Testis (tissue), 2 donors: ENCODE measurements at regions not wholly inside any gene's neighbourhood (a gene's known extent, or its start where the extent isn't known, plus 50 kb on each side); places are given as distances from the start of the nearest gene placed in this dataset.

Experiments used
- DNase-seq: peaks from one replicate; pipeline ENCODE4 v3.0.0-alpha.2; 2019
- H3K27ac ChIP-seq, 2 donors: fragments of 200-600 bp; sonication (generic); one replicate each; pipeline ENCODE4 v1.5.1; 2019
- H3K27me3 ChIP-seq: fragments of 200-600 bp; sonication (generic); one replicate; pipeline ENCODE4 v1.5.1; 2019
- H3K36me3 ChIP-seq: fragments of 200-600 bp; sonication (generic); one replicate; pipeline ENCODE4 v1.5.1; 2017; ENCODE audit warnings: low read depth; ENCODE audit errors: missing control alignments
- H3K4me1 ChIP-seq: fragments of 200-600 bp; sonication (generic); one replicate; pipeline ENCODE4 v1.5.1; 2019
- H3K4me3 ChIP-seq, 2 donors: fragments of 200-600 bp; sonication (generic); one replicate each; pipeline ENCODE4 v1.5.1; 2017 to 2019
- H3K9me3 ChIP-seq: fragments of 200-600 bp; sonication (generic); one replicate; pipeline ENCODE4 v1.5.1; 2017
- POLR2A ChIP-seq: fragments of 450-650 bp; IDR thresholded peaks from one replicate; pipeline ENCODE4 v1.6.1; 2017; ENCODE audit warnings: antibody characterized with exemption, mild to moderate bottlenecking, moderate library complexity
- WGBS, 2 donors: methylation state at CpG; one replicate each; pipeline ENCODE4 v1.1.5; 2018; 5-methylcytosine and 5-hydroxymethylcytosine counted together
- intact Hi-C: fragments of 100-400 bp; cut with DNase I; formaldehyde crosslinking; loops from one replicate; pipeline ENCODE4 v1.15.1; 2023; ENCODE audit warnings: low total_unique reads
- TF ChIP-seq, protein P1 (sequence below), 3 experiments: fragments of 450-650 bp in 2 of 3; fragments of 200-600 bp in 1 of 3; sonication (generic) in 1 of 3; IDR thresholded peaks; one replicate each; pipeline ENCODE4 v1.5.1; 2016 to 2019; ENCODE audit warnings: antibody characterized with exemption in 3 of 3, mild to moderate bottlenecking in 2 of 3, moderate library complexity in 1 of 3

DNA sequence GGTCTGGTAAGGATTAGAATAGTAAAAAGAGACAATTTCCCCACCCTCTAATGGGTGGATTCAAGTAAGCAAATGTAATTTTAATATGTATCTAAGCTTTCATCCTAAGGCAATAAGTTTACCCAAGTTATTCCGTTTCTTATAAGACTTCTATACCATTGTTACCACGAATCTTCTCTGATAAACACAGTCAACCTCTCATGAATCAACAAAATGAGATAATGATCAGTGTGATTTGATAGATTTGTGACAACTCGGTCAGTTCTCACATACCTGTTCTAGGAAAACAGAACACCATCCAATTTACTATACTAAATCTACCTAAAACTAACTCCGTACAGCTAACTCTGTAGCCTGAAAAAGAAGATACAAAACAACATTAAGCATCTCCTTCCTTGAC lies 342.1 kb downstream of the TBL1XR1 start:
- Histone ChIP-seq H3K36me3 (no peaks in the 10 kb centered on the region), H3K9me3 (no peaks in the 10 kb centered on the region), H3K27me3 (no peaks in the 10 kb centered on the region), H3K4me3 (no peak overlapping the region), H3K27ac (no peak overlapping the region), H3K4me1 (no peaks in the 10 kb centered on the region)
- no peak for DNase-seq
- intact Hi-C loops: no loop called here
- TF ChIP-seq POLR2A: no peak
- TF ChIP-seq, protein P1, sequence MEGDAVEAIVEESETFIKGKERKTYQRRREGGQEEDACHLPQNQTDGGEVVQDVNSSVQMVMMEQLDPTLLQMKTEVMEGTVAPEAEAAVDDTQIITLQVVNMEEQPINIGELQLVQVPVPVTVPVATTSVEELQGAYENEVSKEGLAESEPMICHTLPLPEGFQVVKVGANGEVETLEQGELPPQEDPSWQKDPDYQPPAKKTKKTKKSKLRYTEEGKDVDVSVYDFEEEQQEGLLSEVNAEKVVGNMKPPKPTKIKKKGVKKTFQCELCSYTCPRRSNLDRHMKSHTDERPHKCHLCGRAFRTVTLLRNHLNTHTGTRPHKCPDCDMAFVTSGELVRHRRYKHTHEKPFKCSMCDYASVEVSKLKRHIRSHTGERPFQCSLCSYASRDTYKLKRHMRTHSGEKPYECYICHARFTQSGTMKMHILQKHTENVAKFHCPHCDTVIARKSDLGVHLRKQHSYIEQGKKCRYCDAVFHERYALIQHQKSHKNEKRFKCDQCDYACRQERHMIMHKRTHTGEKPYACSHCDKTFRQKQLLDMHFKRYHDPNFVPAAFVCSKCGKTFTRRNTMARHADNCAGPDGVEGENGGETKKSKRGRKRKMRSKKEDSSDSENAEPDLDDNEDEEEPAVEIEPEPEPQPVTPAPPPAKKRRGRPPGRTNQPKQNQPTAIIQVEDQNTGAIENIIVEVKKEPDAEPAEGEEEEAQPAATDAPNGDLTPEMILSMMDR (IDR thresholded peaks at IDR 0.05): no peak
- WGBS, 2 donors: 68 to 69% methylated on average over 4 of the region's 4 CpGs

DNA sequence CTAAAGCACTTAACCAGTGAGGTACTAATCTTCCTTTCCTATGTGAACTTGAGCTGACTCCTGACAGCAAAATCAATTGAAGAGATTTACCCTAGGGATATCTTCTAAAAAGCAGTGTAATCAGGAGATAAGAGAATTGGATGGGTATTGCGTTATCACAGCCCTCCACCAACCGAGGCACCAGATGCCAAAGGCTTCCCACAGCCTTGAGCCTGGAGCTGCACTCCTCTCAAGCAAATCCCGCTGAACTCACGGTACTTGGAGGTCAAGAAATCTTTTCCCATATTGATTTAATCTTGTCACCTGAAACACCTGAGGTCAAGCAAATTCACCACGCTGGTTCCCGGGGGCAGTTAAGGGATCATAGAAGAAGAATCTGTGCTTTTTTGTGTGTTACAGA lies 346.8 kb downstream of the TBL1XR1 start:
- H3K27me3 ChIP-seq: no peaks in the 10 kb centered on the region
- TF ChIP-seq, protein P1 (IDR thresholded peaks at IDR 0.05): no peak
- TF ChIP-seq POLR2A: no peak
- H3K27ac ChIP-seq: no peak overlapping the region
- intact Hi-C loops: no loop called here
- WGBS, 2 donors: 83 to 90% methylated on average over 6 of the region's 6 CpGs
- no peaks in the 10 kb centered on the region for H3K36me3 ChIP-seq
- DNase-seq: no peak
- H3K9me3 ChIP-seq: no peaks in the 10 kb centered on the region
- no peaks in the 10 kb centered on the region for H3K4me1 ChIP-seq
- no peak overlapping the region for H3K4me3 ChIP-seq

DNA sequence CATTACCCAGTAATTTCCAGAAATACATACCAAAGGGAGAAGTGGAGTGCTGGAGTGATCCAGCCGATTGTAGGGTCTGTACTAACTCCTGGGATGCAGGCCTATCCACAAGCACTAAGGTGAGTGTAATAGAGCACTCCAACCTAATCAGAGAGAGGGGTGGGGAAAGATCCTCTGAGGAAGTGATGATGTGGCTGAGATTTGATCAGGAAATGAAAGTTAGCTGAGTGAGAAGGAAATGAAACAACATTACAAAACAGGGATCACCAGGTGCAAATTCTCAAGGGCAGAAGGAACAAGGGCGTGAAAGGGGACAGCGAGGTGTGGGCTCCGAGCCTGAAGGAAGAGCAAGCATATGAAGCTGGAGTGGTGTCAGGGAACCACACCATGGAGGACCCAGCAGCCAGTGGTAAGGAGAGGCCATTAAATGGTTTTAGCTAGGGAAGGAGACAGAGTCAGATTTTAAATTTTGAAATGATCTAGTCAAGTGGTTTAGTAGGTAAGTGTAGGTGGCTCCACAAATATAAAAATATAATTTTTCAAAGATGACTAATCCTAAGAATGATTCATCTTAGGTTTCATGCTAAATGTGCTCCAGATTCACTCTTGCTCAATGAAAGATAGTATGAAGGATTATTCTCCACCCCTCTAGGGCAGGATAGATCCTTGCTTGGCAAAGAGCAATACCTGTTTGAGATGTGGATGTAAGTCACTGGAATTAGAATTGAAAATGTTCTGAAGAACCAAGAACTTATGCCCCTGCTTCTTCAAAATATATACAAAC lies 348.7 kb downstream of the TBL1XR1 start:
- TF ChIP-seq, protein P1 (IDR thresholded peaks at IDR 0.05): no peak
- no peak for TF ChIP-seq POLR2A

DNA sequence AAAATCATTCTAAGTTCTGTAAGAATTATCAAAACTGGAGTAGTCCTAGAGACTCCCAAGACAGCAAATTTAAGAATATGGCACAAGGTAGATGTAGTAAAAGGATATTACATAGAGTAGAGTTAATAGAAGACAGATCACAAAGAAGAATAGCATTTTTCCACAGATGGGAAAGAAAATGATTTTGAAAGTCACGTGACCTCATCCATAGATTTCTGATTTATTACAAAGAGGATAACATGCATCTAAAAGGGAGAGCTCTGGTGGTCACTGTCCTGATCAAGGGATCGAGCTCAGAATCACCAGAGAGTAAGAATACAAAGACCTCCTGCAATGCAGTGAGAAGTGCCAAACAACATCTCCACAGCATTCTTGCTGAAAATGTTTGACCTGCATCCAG lies 354.4 kb downstream of the TBL1XR1 start:
- intact Hi-C loops: no loop called here
- no peak for DNase-seq
- no peak overlapping the region for H3K27ac ChIP-seq
- TF ChIP-seq POLR2A: no peak
- no peaks in the 10 kb centered on the region for H3K36me3 ChIP-seq
- 91% methylated on average over 2 of the region's 2 CpGs for WGBS, 2 donors
- H3K4me1 ChIP-seq: no peaks in the 10 kb centered on the region
- no peaks in the 10 kb centered on the region for H3K9me3 ChIP-seq
- H3K4me3 ChIP-seq: no peak overlapping the region
- no peaks in the 10 kb centered on the region for H3K27me3 ChIP-seq

More for the DNA sequence above, 348.7 kb downstream of the TBL1XR1 start:
- WGBS, 2 donors: 59 to 63% methylated on average over 4 of the region's 4 CpGs
- no peaks in the 10 kb centered on the region for H3K4me1 ChIP-seq
- intact Hi-C loops: no loop called here
- no peaks in the 10 kb centered on the region for H3K36me3 ChIP-seq
- no peak overlapping the region for H3K4me3 ChIP-seq
- H3K27ac ChIP-seq: no peak overlapping the region
- H3K27me3 ChIP-seq: no peaks in the 10 kb centered on the region
- H3K9me3 ChIP-seq: no peaks in the 10 kb centered on the region
- no peak for DNase-seq

DNA sequence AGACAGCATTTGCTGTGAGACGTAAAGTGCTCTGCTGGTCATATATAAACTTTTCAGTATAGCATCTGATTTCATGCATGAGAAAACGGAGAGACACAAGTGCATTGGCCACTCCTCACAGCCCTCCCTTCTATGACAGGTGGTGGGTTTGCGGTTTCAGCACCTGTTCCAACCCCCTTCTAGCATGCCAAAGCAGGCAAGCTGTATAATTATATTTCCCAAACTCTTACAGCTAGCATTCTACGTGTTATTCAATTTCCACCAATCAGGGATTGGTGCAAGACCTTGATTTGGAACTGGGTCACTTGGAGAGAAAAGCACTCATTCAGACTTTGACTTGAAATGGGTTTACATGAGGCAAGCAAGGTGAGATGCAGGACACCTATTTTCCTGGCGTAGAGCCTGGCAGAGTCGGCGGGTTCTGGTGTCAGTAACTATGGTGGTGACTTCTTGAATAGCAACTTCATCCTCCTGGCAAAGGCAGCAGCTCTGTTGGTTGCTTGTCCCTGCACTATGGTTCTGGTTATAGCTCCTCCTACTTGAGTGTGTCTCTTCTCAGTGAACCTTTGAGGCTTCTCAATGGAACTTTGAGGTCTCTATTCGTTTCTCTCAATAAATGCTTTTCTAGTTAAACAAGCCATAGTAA lies 356.5 kb downstream of the TBL1XR1 start:
- no peaks in the 10 kb centered on the region for H3K9me3 ChIP-seq

More for the DNA sequence above, 356.5 kb downstream of the TBL1XR1 start:
- no peaks in the 10 kb centered on the region for H3K36me3 ChIP-seq
- H3K4me1 ChIP-seq: no peaks in the 10 kb centered on the region
- 90 to 93% methylated on average over 8 of the region's 8 CpGs for WGBS, 2 donors
- intact Hi-C loops: no loop called here
- no peak overlapping the region for H3K4me3 ChIP-seq
- no peaks in the 10 kb centered on the region for H3K27me3 ChIP-seq
- no peak for DNase-seq
- H3K27ac ChIP-seq: no peak overlapping the region
- TF ChIP-seq POLR2A: no peak
- TF ChIP-seq, protein P1 (IDR thresholded peaks at IDR 0.05): no peak
